Mesenchymal stem cell (in vitro differentiated cells and primary cell): ENCODE measurements at regions not wholly inside any gene's neighbourhood (a gene's known extent, or its start where the extent isn't known, plus 50 kb on each side); places are given as distances from the start of the nearest gene placed in this dataset.

ENCODE experiments used
- DNase-seq: peaks from one replicate; pipeline ENCODE4 v3.0.0-alpha.2; 2013
- H2AFZ ChIP-seq: one replicate; pipeline ENCODE4 v1.6.1; 2013; ENCODE audit warnings: low read depth, mild to moderate bottlenecking, control low read depth, inconsistent platforms, low read length, moderate library complexity
- H2AK5ac ChIP-seq: 2 replicates; pipeline ENCODE4 v1.6.1; 2013; ENCODE audit warnings: low read length, moderate library complexity, mild to moderate bottlenecking, inconsistent platforms; ENCODE audit not compliant: severe bottlenecking
- H2BK120ac ChIP-seq: one replicate; pipeline ENCODE4 v1.6.1; 2013; ENCODE audit warnings: low read depth, mild to moderate bottlenecking, inconsistent platforms, low read length, moderate library complexity
- H2BK12ac ChIP-seq, 2 experiments: one replicate each; pipeline ENCODE4 v1.6.1; 2013; ENCODE audit warnings: inconsistent platforms in 2 of 2, low read length in 2 of 2, mild to moderate bottlenecking in 2 of 2, moderate library complexity in 2 of 2, control low read depth in 1 of 2
- H2BK15ac ChIP-seq: one replicate; pipeline ENCODE4 v1.6.1; 2013; ENCODE audit warnings: mild to moderate bottlenecking, low read depth, inconsistent platforms; ENCODE audit not compliant: poor library complexity, severe bottlenecking
- H2BK5ac ChIP-seq: 2 replicates; pipeline ENCODE4 v1.6.1; 2013; ENCODE audit warnings: low read depth, mild to moderate bottlenecking, low read length, control low read depth, inconsistent platforms; ENCODE audit not compliant: poor library complexity, severe bottlenecking
- H3K14ac ChIP-seq, 2 experiments: one replicate each; pipeline ENCODE4 v1.6.1; 2013; ENCODE audit warnings: inconsistent platforms in 2 of 2, low read length in 2 of 2, control low read depth in 1 of 2, mild to moderate bottlenecking in 1 of 2, moderate library complexity in 1 of 2
- H3K18ac ChIP-seq, 2 experiments: one replicate each; pipeline ENCODE4 v1.6.1; 2013; ENCODE audit warnings: inconsistent platforms in 2 of 2, low read length in 2 of 2, control low read depth in 1 of 2, low read depth in 1 of 2, mild to moderate bottlenecking in 1 of 2
- H3K23ac ChIP-seq, 2 experiments: one replicate each; pipeline ENCODE4 v1.6.1; 2013; ENCODE audit warnings: inconsistent platforms in 2 of 2, low read length in 2 of 2, mild to moderate bottlenecking in 2 of 2, moderate library complexity in 2 of 2, control low read depth in 1 of 2
- H3K27ac ChIP-seq: 2 replicates; pipeline ENCODE4 v1.5.1; 2013; ENCODE audit warnings: mild to moderate bottlenecking, moderate library complexity, low read length, control low read depth, inconsistent platforms; ENCODE audit not compliant: poor library complexity, severe bottlenecking
- H3K27me3 ChIP-seq, 2 experiments: 2 replicates each; pipeline versions ENCODE4 v1.6.1 to v1.7.0; 2013; ENCODE audit warnings: low read length in 2 of 2, mild to moderate bottlenecking in 2 of 2, moderate library complexity in 2 of 2, control low read depth in 1 of 2, inconsistent platforms in 1 of 2; ENCODE audit not compliant: control insufficient read depth in 1 of 2, insufficient read depth in 1 of 2
- H3K36me3 ChIP-seq, 2 experiments: 2 replicates each; pipeline versions ENCODE4 v1.6.1 to v1.7.0; 2013; ENCODE audit warnings: low read length in 2 of 2, control low read depth in 1 of 2, inconsistent platforms in 1 of 2, low read depth in 1 of 2, mild to moderate bottlenecking in 1 of 2; ENCODE audit not compliant: insufficient read depth in 2 of 2, control insufficient read depth in 1 of 2
- H3K4ac ChIP-seq, 2 experiments: one replicate each; pipeline ENCODE4 v1.6.1; 2013; ENCODE audit warnings: inconsistent platforms in 2 of 2, low read length in 2 of 2, mild to moderate bottlenecking in 2 of 2, moderate library complexity in 2 of 2, control low read depth in 1 of 2, low read depth in 1 of 2
- H3K4me1 ChIP-seq: 2 replicates; pipeline ENCODE4 v1.6.1; 2013; ENCODE audit warnings: low read depth, low read length, control low read depth; ENCODE audit not compliant: control insufficient read depth, insufficient read depth
- H3K4me2 ChIP-seq: 2 replicates; pipeline ENCODE4 v1.6.1; 2013; ENCODE audit warnings: low read length, mild to moderate bottlenecking, inconsistent platforms; ENCODE audit not compliant: poor library complexity, severe bottlenecking
- H3K4me3 ChIP-seq, 2 experiments: 2 replicates each; pipeline versions ENCODE4 v1.5.1 to v1.7.0; 2013; ENCODE audit warnings: low read length in 2 of 2, mild to moderate bottlenecking in 2 of 2, control low read depth in 1 of 2, low read depth in 1 of 2; ENCODE audit not compliant: insufficient read depth in 1 of 2
- H3K79me1 ChIP-seq: replicated peaks from 2 replicates; pipeline ENCODE4 v1.6.1; 2013; ENCODE audit warnings: mild to moderate bottlenecking, control low read depth, low read length, inconsistent platforms; ENCODE audit not compliant: poor library complexity, severe bottlenecking
- H3K9ac ChIP-seq: 2 replicates; pipeline ENCODE4 v1.7.0; 2013; ENCODE audit warnings: mild to moderate bottlenecking, low read length, moderate library complexity
- H3K9me3 ChIP-seq: 2 replicates; pipeline ENCODE4 v1.7.0; 2013; ENCODE audit warnings: mild to moderate bottlenecking, low read length; ENCODE audit not compliant: control insufficient read depth
- H4K8ac ChIP-seq: one replicate; pipeline ENCODE4 v1.6.1; 2013; ENCODE audit warnings: inconsistent platforms, mild to moderate bottlenecking, low read length, moderate library complexity
- H4K91ac ChIP-seq: one replicate; pipeline ENCODE4 v1.6.1; 2013; ENCODE audit warnings: mild to moderate bottlenecking, low read length, inconsistent platforms
- WGBS: methylation state at CpG from one replicate; pipeline ENCODE4 v1.1.7; 2013; ENCODE audit warnings: mixed read lengths; 5-methylcytosine and 5-hydroxymethylcytosine counted together

DNA sequence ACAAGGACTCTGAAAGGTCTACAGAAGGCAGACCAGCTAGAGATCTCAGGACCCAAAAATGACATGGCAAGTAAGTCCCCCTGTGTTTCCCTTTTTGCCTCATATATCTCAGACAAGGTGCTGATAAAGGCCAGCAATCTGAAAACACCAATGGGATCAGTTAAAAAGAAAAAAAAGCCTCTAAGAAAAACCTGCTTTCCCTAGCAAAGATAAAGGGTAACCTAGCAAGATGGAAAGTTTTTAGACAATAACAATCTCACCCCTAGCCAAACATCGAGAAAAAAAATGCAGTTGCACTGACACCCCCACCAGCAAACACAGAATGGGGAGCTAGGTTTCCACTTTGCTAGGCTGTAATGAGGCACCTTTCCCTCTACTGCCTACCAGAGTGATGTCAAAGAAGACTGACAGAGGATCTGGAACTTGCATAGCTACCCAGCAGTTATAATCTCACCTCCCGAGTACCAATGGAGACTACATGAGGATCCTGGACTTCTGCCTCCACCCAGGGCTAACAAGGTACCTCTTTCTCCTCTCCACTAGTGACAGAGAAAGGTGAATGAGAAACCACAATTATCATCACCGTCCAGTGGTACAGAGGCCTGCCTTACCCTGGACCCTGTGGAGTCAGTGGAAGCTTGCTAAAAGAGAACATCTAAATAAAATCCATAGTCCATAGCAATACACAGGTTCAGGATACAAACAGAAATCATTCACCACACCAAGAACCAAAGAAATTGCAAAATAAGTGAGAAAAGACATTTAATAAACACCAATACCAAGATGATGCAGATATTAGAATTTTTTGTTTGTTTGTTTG lies 240.8 kb downstream of the ARHGAP12 start:
- H3K4me3 ChIP-seq, result peak overlapping the region in 1 of 2 experiments; percentile 19
- no peaks in the 10 kb centered on the region for H3K79me1 ChIP-seq
- no peak overlapping the region for H2BK15ac ChIP-seq
- no peak overlapping the region for H2BK5ac ChIP-seq
- no peak overlapping the region for H3K27ac ChIP-seq
- H3K27me3 ChIP-seq, result no peaks in the 10 kb centered on the region
- no peak overlapping the region for H3K18ac ChIP-seq
- no peaks in the 10 kb centered on the region for H3K36me3 ChIP-seq
- no peak overlapping the region for H2BK120ac ChIP-seq
- no peak for DNase-seq
- peaks cover 75% of the 10 kb centered on the region for H3K9me3 ChIP-seq
- H3K23ac ChIP-seq, result no peak overlapping the region
- no peak overlapping the region for H3K14ac ChIP-seq
- H2BK12ac ChIP-seq, result no peak overlapping the region
- H3K4ac ChIP-seq, result no peak overlapping the region
- no peak overlapping the region for H4K91ac ChIP-seq
- H3K4me2 ChIP-seq, result no peak overlapping the region
- no peaks in the 10 kb centered on the region for H3K4me1 ChIP-seq
- no peak overlapping the region for H4K8ac ChIP-seq
- WGBS, result 93% methylated on average over 3 of the region's 3 CpGs
- no peak overlapping the region for H2AFZ ChIP-seq
- H2AK5ac ChIP-seq, result no peak overlapping the region
- no peak overlapping the region for H3K9ac ChIP-seq

DNA sequence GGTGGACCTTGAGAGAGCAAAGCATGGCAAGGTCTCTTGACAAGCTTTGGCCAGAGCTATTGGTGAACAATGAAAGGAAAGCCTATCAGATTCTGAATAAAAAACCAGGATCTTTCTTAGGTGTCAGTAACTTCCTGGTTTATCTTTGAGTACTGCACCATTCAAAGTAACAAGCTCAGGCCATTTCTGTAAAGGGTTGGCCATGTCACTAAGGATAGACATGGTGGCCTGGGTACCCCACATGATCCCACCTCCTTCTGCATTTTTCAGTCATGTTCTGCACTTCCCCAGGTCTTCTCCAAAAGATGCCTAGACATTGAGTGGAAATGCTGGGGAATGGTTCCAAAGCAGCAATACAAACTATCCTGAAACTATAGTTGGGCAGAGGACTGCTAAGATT lies 242.0 kb downstream of the ARHGAP12 start:
- no peak overlapping the region for H3K23ac ChIP-seq
- no peak overlapping the region for H3K27ac ChIP-seq
- H3K9ac ChIP-seq, result no peak overlapping the region
- H3K4ac ChIP-seq, result no peak overlapping the region
- H2BK120ac ChIP-seq, result no peak overlapping the region
- H2BK12ac ChIP-seq, result no peak overlapping the region
- no peak overlapping the region for H3K14ac ChIP-seq
- no peaks in the 10 kb centered on the region for H3K36me3 ChIP-seq
- peaks cover 82% of the 10 kb centered on the region for H3K9me3 ChIP-seq
- H3K27me3 ChIP-seq, result no peaks in the 10 kb centered on the region
- H3K4me2 ChIP-seq, result no peak overlapping the region
- H2BK15ac ChIP-seq, result no peak overlapping the region
- H3K18ac ChIP-seq, result no peak overlapping the region
- no peak overlapping the region for H4K91ac ChIP-seq
- H2BK5ac ChIP-seq, result no peak overlapping the region
- no peaks in the 10 kb centered on the region for H3K79me1 ChIP-seq
- no peaks in the 10 kb centered on the region for H3K4me1 ChIP-seq
- H3K4me3 ChIP-seq, result no peak overlapping the region
- H2AFZ ChIP-seq, result no peak overlapping the region
- no peak overlapping the region for H2AK5ac ChIP-seq
- DNase-seq, result no peak
- H4K8ac ChIP-seq, result no peak overlapping the region

GRCh38 chr10:31683682-31684081 lies 244.9 kb downstream of the ARHGAP12 start:
- no peak overlapping the region for H3K23ac ChIP-seq
- 100% methylated on average over 1 of the region's 1 CpG for WGBS
- no peak overlapping the region for H3K4me2 ChIP-seq

GRCh38 chr10:31679936-31680335 lies 248.7 kb downstream of the ARHGAP12 start:
- Histone ChIP-seq H3K9ac (no peak overlapping the region), H2AFZ (no peak overlapping the region), H3K36me3 (no peaks in the 10 kb centered on the region), H3K79me1 (no peaks in the 10 kb centered on the region), H3K14ac (no peak overlapping the region), H2BK120ac (no peak overlapping the region), H2BK12ac (no peak overlapping the region), H3K18ac (no peak overlapping the region), H3K9me3 (peaks cover 55% of the 10 kb centered on the region), H2BK5ac (no peak overlapping the region), H3K23ac (no peak overlapping the region), H4K91ac (no peak overlapping the region), H3K4me2 (no peak overlapping the region), H3K4me1 (no peaks in the 10 kb centered on the region), H3K4ac (no peak overlapping the region), H2BK15ac (no peak overlapping the region), H3K27ac (no peak overlapping the region), H4K8ac (no peak overlapping the region), H3K27me3 (no peaks in the 10 kb centered on the region), H3K4me3 (no peak overlapping the region), H2AK5ac (no peak overlapping the region)
- no peak for DNase-seq
- WGBS, result 93% methylated on average over 4 of the region's 4 CpGs

More at GRCh38 chr10:31683682-31684081, 244.9 kb downstream of the ARHGAP12 start:
- Histone ChIP-seq H3K27me3 (no peaks in the 10 kb centered on the region), H3K36me3 (no peaks in the 10 kb centered on the region), H2BK120ac (no peak overlapping the region), H3K79me1 (no peaks in the 10 kb centered on the region), H3K9me3 (peaks cover 68% of the 10 kb centered on the region), H3K9ac (no peak overlapping the region), H4K8ac (no peak overlapping the region), H3K4ac (no peak overlapping the region), H3K18ac (no peak overlapping the region), H2BK12ac (no peak overlapping the region), H4K91ac (no peak overlapping the region), H3K14ac (no peak overlapping the region), H2AFZ (no peak overlapping the region), H2BK5ac (no peak overlapping the region), H3K4me3 (peak overlapping the region in 1 of 2 experiments; percentile 8), H2AK5ac (no peak overlapping the region), H3K4me1 (no peaks in the 10 kb centered on the region), H3K27ac (no peak overlapping the region), H2BK15ac (no peak overlapping the region)
- DNase-seq, result no peak
